ENCODE measurements at regions not wholly inside any gene's neighbourhood (a gene's known extent, or its start where the extent isn't known, plus 50 kb on each side); places are given as distances from the start of the nearest gene placed in this dataset.

DNA sequence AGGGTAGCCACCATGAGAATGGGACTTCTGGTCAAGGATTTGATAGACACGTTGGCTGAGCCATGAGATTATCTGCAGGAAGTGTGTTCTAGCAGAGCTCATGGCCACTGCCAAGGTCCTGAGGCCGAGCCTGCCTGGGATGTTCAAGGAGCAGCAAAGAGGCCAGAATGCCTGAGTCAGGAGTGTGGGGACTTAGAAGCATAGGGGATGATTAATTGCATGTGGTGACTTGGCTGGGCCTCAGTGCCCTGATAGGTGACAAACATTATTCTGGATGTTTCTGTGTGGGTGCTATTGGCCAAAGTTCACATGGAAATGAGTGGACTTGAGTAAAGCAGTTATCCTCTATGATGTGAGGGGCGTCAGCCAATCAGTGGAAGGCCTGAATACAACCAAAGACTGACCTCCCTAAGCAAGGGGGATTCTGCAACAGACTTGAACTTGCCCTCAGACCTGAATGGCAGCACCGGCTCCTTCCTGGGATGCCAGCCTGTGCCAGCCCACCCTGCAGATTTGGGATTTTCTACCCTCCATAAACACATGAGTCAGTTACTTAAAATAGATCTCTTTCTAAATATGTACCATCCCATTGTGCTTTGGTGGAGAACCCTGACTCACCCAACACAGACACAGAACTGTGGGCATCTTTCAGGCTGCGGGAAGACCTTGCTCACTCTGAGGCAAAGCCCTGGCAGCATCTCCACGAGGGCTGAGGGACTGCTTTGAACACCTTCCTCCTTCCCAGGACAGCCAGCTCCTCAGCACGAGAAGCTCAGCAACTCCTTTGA, 363.9 kb upstream of the MGMT start:
- Histone ChIP-seq H2BK120ac (ENCODE audit: low read depth, low read length) (no peak overlapping the region), H2AK5ac (ENCODE audit: low read depth, low read length) (no peak overlapping the region), H4K8ac (ENCODE audit: low read depth, low read length) (no peak overlapping the region), H3K18ac (ENCODE audit: low read length) (no peak overlapping the region), H3K4ac (ENCODE audit: low read length) (no peak overlapping the region), H2BK5ac (ENCODE audit: low read length) (no peak overlapping the region), H3K9me3 (replicated peaks in 1 of 2; ENCODE audit: control insufficient read depth in 2 of 2, insufficient read depth in 1 of 2, low read depth in 1 of 2, low read length in 2 of 2) (no peaks in the 10 kb centered on the region), H3K23ac (ENCODE audit: low read depth, low read length, poor library complexity) (no peak overlapping the region), H2BK12ac (ENCODE audit: low read length) (no peak overlapping the region), H3K4me3 (ENCODE audit: low read length in 2 of 2) (no peak overlapping the region), H3K4me1 (ENCODE audit: control insufficient read depth in 2 of 2, insufficient read depth in 1 of 2, low read depth in 1 of 2, low read length in 2 of 2) (no peaks in the 10 kb centered on the region), H2AFZ (ENCODE audit: low read length) (no peak overlapping the region), H2BK15ac (ENCODE audit: low read length) (no peak overlapping the region), H4K91ac (ENCODE audit: low read depth, low read length, poor library complexity) (no peak overlapping the region), H3K79me1 (ENCODE audit: low read depth, low read length) (no peaks in the 10 kb centered on the region), H3K36me3 (replicated peaks in 1 of 2; ENCODE audit: control insufficient read depth in 2 of 2, insufficient read depth in 2 of 2, low read length in 2 of 2) (no peaks in the 10 kb centered on the region), H3K9ac (ENCODE audit: low read depth, low read length, poor library complexity) (no peak overlapping the region), H3K27ac (replicated peaks; ENCODE audit: low read length) (no peak overlapping the region), H3K14ac (ENCODE audit: low read length) (no peak overlapping the region), H3K4me2 (ENCODE audit: insufficient read depth, low read length, poor library complexity, severe bottlenecking) (no peak overlapping the region), H3K27me3 (ENCODE audit: control insufficient read depth in 3 of 3, insufficient read depth in 3 of 3, low read depth in 1 of 3, low read length in 3 of 3) (no peaks in the 10 kb centered on the region)
- no peak for DNase-seq (ENCODE audit: low spot score)
- no CpG with 5 or more reads among the region's 7 CpGs for WGBS, 2 donors (ENCODE audit: extremely low coverage in 2 of 2, insufficient read length in 2 of 2, insufficient replicate concordance in 1 of 2)

DNA sequence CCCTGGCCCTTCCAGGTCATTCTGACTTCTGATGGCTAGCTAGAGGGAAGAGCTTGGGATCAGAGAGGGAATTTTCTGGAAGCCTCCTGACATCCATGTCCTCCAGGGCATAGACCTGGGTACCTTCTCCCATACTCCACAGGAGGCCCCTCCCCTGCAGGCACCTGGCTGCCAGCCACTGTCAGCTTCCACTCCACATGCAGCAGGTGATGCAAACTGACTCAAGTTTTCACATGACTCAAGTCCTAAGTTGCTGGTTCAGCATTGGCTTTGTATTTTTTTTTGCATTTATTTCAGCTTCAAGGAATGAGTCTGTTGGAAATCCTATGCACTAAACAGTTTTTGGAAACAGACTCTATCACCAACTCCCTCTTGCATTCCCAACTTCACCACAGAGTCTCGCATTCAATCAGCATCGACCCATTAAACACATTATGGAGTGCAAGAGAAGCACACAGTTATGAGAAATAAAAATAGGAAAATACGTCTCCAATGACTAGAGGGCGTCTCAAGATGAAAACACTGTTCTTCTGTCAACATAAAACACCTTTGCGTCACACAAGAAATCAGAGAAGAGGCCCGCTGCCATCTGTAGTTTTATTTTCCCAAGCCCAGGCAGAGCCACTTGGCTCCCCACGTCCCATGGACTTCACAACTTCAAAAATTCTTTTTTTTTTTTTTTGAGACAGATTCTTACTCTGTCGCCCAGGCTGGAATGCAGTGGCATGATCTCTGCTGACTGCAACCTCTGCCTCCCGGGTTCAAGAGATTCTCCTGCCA, 362.6 kb upstream of the MGMT start:
- Histone ChIP-seq H3K36me3 (replicated peaks in 1 of 2; ENCODE audit: control insufficient read depth in 2 of 2, insufficient read depth in 2 of 2, low read length in 2 of 2) (no peaks in the 10 kb centered on the region), H4K8ac (ENCODE audit: low read depth, low read length) (no peak overlapping the region), H2AK5ac (ENCODE audit: low read depth, low read length) (no peak overlapping the region), H2AFZ (ENCODE audit: low read length) (no peak overlapping the region), H3K14ac (ENCODE audit: low read length) (no peak overlapping the region), H3K4me1 (ENCODE audit: control insufficient read depth in 2 of 2, insufficient read depth in 1 of 2, low read depth in 1 of 2, low read length in 2 of 2) (no peaks in the 10 kb centered on the region), H2BK12ac (ENCODE audit: low read length) (no peak overlapping the region), H4K91ac (ENCODE audit: low read depth, low read length, poor library complexity) (no peak overlapping the region), H3K27me3 (ENCODE audit: control insufficient read depth in 3 of 3, insufficient read depth in 3 of 3, low read depth in 1 of 3, low read length in 3 of 3) (no peaks in the 10 kb centered on the region), H3K9ac (ENCODE audit: low read depth, low read length, poor library complexity) (no peak overlapping the region), H3K27ac (replicated peaks; ENCODE audit: low read length) (no peak overlapping the region), H2BK15ac (ENCODE audit: low read length) (no peak overlapping the region), H3K4ac (ENCODE audit: low read length) (no peak overlapping the region), H3K4me2 (ENCODE audit: insufficient read depth, low read length, poor library complexity, severe bottlenecking) (no peak overlapping the region), H3K18ac (ENCODE audit: low read length) (no peak overlapping the region), H3K4me3 (ENCODE audit: low read length in 2 of 2) (no peak overlapping the region), H3K23ac (ENCODE audit: low read depth, low read length, poor library complexity) (no peak overlapping the region), H2BK120ac (ENCODE audit: low read depth, low read length) (no peak overlapping the region), H2BK5ac (ENCODE audit: low read length) (no peak overlapping the region), H3K79me1 (ENCODE audit: low read depth, low read length) (no peaks in the 10 kb centered on the region), H3K9me3 (replicated peaks in 1 of 2; ENCODE audit: control insufficient read depth in 2 of 2, insufficient read depth in 1 of 2, low read depth in 1 of 2, low read length in 2 of 2) (no peaks in the 10 kb centered on the region)
- no CpG with 5 or more reads among the region's 9 CpGs for WGBS, 2 donors (ENCODE audit: extremely low coverage in 2 of 2, insufficient read length in 2 of 2, insufficient replicate concordance in 1 of 2)
- DNase-seq (ENCODE audit: low spot score): no peak

DNA sequence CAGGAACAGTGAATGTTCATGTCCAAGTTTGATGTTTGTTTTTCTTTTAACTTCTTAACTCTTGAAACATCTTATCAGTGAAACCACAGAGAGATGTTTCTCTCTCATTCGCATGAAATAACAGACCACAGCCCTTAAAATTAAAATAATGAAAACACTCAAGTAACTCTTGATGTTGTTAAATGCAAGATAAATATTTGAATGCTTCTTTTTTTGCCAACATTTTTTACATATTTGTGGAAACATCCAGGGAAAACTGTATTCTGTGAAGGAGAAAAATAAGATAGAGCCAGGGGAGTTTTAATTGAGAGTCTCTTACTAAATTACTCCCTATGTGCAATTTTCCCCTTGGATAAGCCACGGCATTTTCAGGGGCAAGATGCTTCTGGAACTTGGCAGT, 361.8 kb upstream of the MGMT start:
- WGBS, 2 donors (ENCODE audit: extremely low coverage in 2 of 2, insufficient read length in 2 of 2, insufficient replicate concordance in 1 of 2): no CpG with 5 or more reads among the region's 2 CpGs
- no peak overlapping the region for H2AFZ ChIP-seq (ENCODE audit: low read length)

DNA sequence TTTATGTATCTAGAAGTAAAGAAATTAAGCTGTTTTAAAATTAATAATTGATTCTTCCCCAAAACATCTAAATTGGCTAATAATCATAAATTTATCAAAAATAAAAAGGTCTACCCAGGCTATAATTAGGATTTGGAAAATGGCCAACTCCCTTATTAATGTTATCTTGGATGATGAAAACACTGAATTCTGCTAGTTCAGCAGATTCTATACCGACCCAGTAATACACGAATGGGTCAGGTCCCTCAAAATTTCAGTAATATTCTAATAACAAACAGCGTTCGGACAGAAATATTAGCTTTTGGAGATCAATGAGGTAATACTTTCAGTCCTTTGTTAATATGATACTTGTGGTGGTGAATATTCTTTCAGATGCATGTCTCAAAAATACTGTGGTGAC, 360.7 kb upstream of the MGMT start:
- Histone ChIP-seq H3K23ac (ENCODE audit: low read depth, low read length, poor library complexity) (no peak overlapping the region), H2BK15ac (ENCODE audit: low read length) (no peak overlapping the region), H3K27ac (replicated peaks; ENCODE audit: low read length) (no peak overlapping the region), H2AFZ (ENCODE audit: low read length) (no peak overlapping the region), H2BK12ac (ENCODE audit: low read length) (no peak overlapping the region), H2BK120ac (ENCODE audit: low read depth, low read length) (no peak overlapping the region), H3K9me3 (replicated peaks in 1 of 2; ENCODE audit: control insufficient read depth in 2 of 2, insufficient read depth in 1 of 2, low read depth in 1 of 2, low read length in 2 of 2) (no peaks in the 10 kb centered on the region), H4K91ac (ENCODE audit: low read depth, low read length, poor library complexity) (no peak overlapping the region), H3K27me3 (ENCODE audit: control insufficient read depth in 3 of 3, insufficient read depth in 3 of 3, low read depth in 1 of 3, low read length in 3 of 3) (no peaks in the 10 kb centered on the region), H3K4me2 (ENCODE audit: insufficient read depth, low read length, poor library complexity, severe bottlenecking) (no peak overlapping the region), H3K9ac (ENCODE audit: low read depth, low read length, poor library complexity) (no peak overlapping the region), H3K18ac (ENCODE audit: low read length) (no peak overlapping the region), H3K36me3 (replicated peaks in 1 of 2; ENCODE audit: control insufficient read depth in 2 of 2, insufficient read depth in 2 of 2, low read length in 2 of 2) (no peaks in the 10 kb centered on the region), H3K4me3 (ENCODE audit: low read length in 2 of 2) (no peak overlapping the region), H3K4ac (ENCODE audit: low read length) (no peak overlapping the region), H3K14ac (ENCODE audit: low read length) (no peak overlapping the region), H4K8ac (ENCODE audit: low read depth, low read length) (no peak overlapping the region), H2AK5ac (ENCODE audit: low read depth, low read length) (no peak overlapping the region), H3K4me1 (ENCODE audit: control insufficient read depth in 2 of 2, insufficient read depth in 1 of 2, low read depth in 1 of 2, low read length in 2 of 2) (no peaks in the 10 kb centered on the region), H3K79me1 (ENCODE audit: low read depth, low read length) (no peaks in the 10 kb centered on the region), H2BK5ac (ENCODE audit: low read length) (no peak overlapping the region)
- DNase-seq (ENCODE audit: low spot score): no peak
- no CpG with 5 or more reads among the region's 4 CpGs for WGBS, 2 donors (ENCODE audit: extremely low coverage in 2 of 2, insufficient read length in 2 of 2, insufficient replicate concordance in 1 of 2)

More for the DNA sequence above, 361.8 kb upstream of the MGMT start:
- Histone ChIP-seq H4K8ac (ENCODE audit: low read depth, low read length) (no peak overlapping the region), H3K27me3 (ENCODE audit: control insufficient read depth in 3 of 3, insufficient read depth in 3 of 3, low read depth in 1 of 3, low read length in 3 of 3) (no peaks in the 10 kb centered on the region), H3K23ac (ENCODE audit: low read depth, low read length, poor library complexity) (no peak overlapping the region), H3K4me2 (ENCODE audit: insufficient read depth, low read length, poor library complexity, severe bottlenecking) (no peak overlapping the region), H4K91ac (ENCODE audit: low read depth, low read length, poor library complexity) (no peak overlapping the region), H3K36me3 (replicated peaks in 1 of 2; ENCODE audit: control insufficient read depth in 2 of 2, insufficient read depth in 2 of 2, low read length in 2 of 2) (no peaks in the 10 kb centered on the region), H3K27ac (replicated peaks; ENCODE audit: low read length) (no peak overlapping the region), H3K79me1 (ENCODE audit: low read depth, low read length) (no peaks in the 10 kb centered on the region), H3K4me1 (ENCODE audit: control insufficient read depth in 2 of 2, insufficient read depth in 1 of 2, low read depth in 1 of 2, low read length in 2 of 2) (no peaks in the 10 kb centered on the region), H2BK5ac (ENCODE audit: low read length) (no peak overlapping the region), H2AK5ac (ENCODE audit: low read depth, low read length) (no peak overlapping the region), H3K9ac (ENCODE audit: low read depth, low read length, poor library complexity) (no peak overlapping the region), H3K18ac (ENCODE audit: low read length) (no peak overlapping the region), H3K14ac (ENCODE audit: low read length) (no peak overlapping the region), H3K4me3 (ENCODE audit: low read length in 2 of 2) (no peak overlapping the region), H2BK15ac (ENCODE audit: low read length) (no peak overlapping the region), H3K4ac (ENCODE audit: low read length) (no peak overlapping the region), H3K9me3 (replicated peaks in 1 of 2; ENCODE audit: control insufficient read depth in 2 of 2, insufficient read depth in 1 of 2, low read depth in 1 of 2, low read length in 2 of 2) (no peaks in the 10 kb centered on the region), H2BK120ac (ENCODE audit: low read depth, low read length) (no peak overlapping the region), H2BK12ac (ENCODE audit: low read length) (no peak overlapping the region)
- no peak for DNase-seq (ENCODE audit: low spot score)

All from neuronal stem cell (in vitro differentiated cells).